ENCODE measurements at regions not wholly inside any gene's neighbourhood (a gene's known extent, or its start where the extent isn't known, plus 50 kb on each side); places are given as distances from the start of the nearest gene placed in this dataset.

DNA sequence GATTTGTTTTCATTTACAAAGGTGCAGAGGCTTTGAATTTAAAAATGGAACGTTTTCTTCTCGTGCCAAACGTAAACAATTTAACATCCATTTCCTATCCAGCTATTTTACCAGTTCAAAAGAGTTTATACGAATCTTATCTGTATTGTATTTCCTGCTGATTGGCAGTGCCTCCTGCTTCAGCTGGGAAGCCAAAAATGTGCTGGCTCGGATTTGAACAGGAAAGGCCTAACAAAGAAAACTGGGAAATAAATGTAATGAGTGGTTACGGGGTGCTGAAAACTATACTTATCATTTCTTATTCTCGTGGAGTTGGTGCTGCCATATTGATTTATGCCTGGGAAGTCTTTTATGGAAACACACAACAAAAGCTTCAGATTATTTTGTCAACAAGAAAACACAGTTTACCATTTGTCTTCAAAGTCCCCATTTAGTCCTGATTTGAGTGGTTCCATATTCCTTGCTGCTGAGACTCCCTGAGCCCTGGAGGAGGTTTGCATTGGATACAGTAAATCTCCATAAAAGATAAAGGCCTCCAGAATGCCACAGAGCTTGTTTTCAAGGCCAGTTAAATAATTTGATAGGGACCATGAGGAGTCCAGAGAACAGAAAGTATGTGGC lies 507.4 kb downstream of the RASEF start:
- no peaks in the 10 kb centered on the region for H3K36me3 ChIP-seq (ENCODE audit: insufficient read depth)
- no peak overlapping the region for H3K4me3 ChIP-seq (ENCODE audit: low read depth, low read length)
- no peaks in the 10 kb centered on the region for H3K4me1 ChIP-seq (ENCODE audit: insufficient read depth)
- peak; percentile 64 for DNase-seq (ENCODE audit: extremely low spot score)
- WGBS: 18% methylated on average over 7 of the region's 7 CpGs
- H3K27ac ChIP-seq (ENCODE audit: low read depth): no peak overlapping the region

DNA sequence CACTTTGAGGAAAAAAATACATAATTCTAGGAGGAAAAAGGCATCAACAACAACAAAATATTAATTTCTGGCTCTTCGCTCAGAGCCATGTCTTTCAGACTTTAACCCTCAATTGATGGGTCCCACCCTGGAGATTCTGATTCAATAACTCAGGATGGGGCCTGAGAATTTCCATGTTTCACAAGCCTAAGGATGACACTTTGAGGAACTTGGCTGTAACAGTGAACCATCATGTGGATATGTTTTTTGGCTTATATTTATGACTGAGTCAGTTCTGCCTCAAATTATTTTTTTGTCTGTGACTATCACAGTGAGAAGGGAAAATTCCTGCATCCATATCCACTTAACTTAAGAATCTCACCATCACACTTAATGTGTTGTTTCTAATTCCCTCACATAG lies 504.6 kb downstream of the RASEF start:
- H3K4me1 ChIP-seq (ENCODE audit: insufficient read depth): no peaks in the 10 kb centered on the region
- DNase-seq (ENCODE audit: extremely low spot score): no peak
- H3K36me3 ChIP-seq (ENCODE audit: insufficient read depth): no peaks in the 10 kb centered on the region
- no peak overlapping the region for H3K4me3 ChIP-seq (ENCODE audit: low read depth, low read length)
- no peak overlapping the region for H3K27ac ChIP-seq (ENCODE audit: low read depth)
- WGBS: 92% methylated on average over 1 of the region's 1 CpG

- no peak for DNase-seq (ENCODE audit: extremely low spot score)
- no peaks in the 10 kb centered on the region for H3K36me3 ChIP-seq (ENCODE audit: insufficient read depth)
- WGBS: 85% methylated on average over 9 of the region's 9 CpGs
- H3K4me3 ChIP-seq (ENCODE audit: low read depth, low read length): no peak overlapping the region
- H3K27ac ChIP-seq (ENCODE audit: low read depth): no peak overlapping the region
- H3K4me1 ChIP-seq (ENCODE audit: insufficient read depth): no peaks in the 10 kb centered on the region
Measured at GRCh38 chr9:82558855-82559630, 503.9 kb downstream of the RASEF start.

- WGBS: 97% methylated on average over 1 of the region's 1 CpG
- DNase-seq (ENCODE audit: extremely low spot score): no peak
- Histone ChIP-seq H3K4me3 (ENCODE audit: low read depth, low read length) (no peak overlapping the region), H3K27ac (ENCODE audit: low read depth) (no peak overlapping the region), H3K36me3 (ENCODE audit: insufficient read depth) (no peaks in the 10 kb centered on the region), H3K4me1 (ENCODE audit: insufficient read depth) (no peaks in the 10 kb centered on the region)
Measured at GRCh38 chr9:82560036-82560435, 502.9 kb downstream of the RASEF start.

DNA sequence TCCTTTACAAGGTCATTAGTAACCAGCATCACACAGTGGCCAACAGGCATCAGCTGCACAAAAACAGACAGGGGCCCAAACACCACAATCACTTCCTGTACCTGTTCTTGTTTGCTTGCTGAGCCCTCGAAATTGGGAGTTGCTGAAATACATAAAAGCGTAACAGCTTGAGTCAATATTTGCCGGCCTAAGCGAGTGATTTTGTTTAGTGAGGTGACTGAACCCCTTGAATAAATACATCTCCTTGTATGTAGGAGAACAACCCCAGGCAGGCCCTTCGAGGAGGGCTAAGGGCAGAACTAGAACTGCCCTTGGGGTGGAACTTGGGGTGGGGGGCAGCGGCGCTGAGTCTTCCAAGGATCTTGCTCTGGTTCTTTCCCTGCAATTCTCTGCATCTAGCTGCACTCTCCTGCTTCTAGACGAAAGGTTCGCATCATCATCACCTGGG lies 502.5 kb downstream of the RASEF start:
- Histone ChIP-seq H3K27ac (ENCODE audit: low read depth) (no peak overlapping the region), H3K36me3 (ENCODE audit: insufficient read depth) (no peaks in the 10 kb centered on the region), H3K4me3 (ENCODE audit: low read depth, low read length) (no peak overlapping the region), H3K4me1 (ENCODE audit: insufficient read depth) (no peaks in the 10 kb centered on the region)
- peak; percentile 53 for DNase-seq (ENCODE audit: extremely low spot score)
- WGBS: 85% methylated on average over 9 of the region's 9 CpGs

DNA sequence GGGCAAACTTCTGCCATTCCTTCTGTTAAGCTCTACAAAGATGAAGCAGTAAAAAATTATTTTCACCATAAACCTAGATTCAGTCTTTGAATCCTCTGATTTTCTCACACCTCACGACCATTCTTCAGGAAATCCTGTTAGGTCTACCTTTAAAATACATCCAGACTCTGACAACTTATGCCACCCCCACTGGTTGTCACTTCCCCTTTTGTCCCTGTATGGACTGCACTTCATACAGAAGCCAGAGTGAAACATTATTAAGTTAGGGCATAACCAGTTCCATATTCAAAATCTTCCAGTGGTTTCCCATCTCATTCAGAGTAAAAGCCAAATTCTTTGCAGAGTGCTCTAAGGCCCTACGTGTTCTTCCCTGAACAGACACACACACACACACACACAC lies 499.8 kb downstream of the RASEF start:
- H3K4me1 ChIP-seq (ENCODE audit: insufficient read depth): no peaks in the 10 kb centered on the region
- DNase-seq (ENCODE audit: extremely low spot score): no peak
- H3K4me3 ChIP-seq (ENCODE audit: low read depth, low read length): no peak overlapping the region
- no peak overlapping the region for H3K27ac ChIP-seq (ENCODE audit: low read depth)
- H3K36me3 ChIP-seq (ENCODE audit: insufficient read depth): peaks cover 1% of the 10 kb centered on the region
- 89% methylated on average over 2 of the region's 2 CpGs for WGBS

GRCh38 chr9:82563841-82564240 lies 499.1 kb downstream of the RASEF start:
- H3K4me3 ChIP-seq (ENCODE audit: low read depth, low read length): no peak overlapping the region
- no peak for DNase-seq (ENCODE audit: extremely low spot score)
- 94% methylated on average over 2 of the region's 2 CpGs for WGBS
- no peaks in the 10 kb centered on the region for H3K4me1 ChIP-seq (ENCODE audit: insufficient read depth)
- no peak overlapping the region for H3K27ac ChIP-seq (ENCODE audit: low read depth)
- H3K36me3 ChIP-seq (ENCODE audit: insufficient read depth): peaks cover 1% of the 10 kb centered on the region

DNA sequence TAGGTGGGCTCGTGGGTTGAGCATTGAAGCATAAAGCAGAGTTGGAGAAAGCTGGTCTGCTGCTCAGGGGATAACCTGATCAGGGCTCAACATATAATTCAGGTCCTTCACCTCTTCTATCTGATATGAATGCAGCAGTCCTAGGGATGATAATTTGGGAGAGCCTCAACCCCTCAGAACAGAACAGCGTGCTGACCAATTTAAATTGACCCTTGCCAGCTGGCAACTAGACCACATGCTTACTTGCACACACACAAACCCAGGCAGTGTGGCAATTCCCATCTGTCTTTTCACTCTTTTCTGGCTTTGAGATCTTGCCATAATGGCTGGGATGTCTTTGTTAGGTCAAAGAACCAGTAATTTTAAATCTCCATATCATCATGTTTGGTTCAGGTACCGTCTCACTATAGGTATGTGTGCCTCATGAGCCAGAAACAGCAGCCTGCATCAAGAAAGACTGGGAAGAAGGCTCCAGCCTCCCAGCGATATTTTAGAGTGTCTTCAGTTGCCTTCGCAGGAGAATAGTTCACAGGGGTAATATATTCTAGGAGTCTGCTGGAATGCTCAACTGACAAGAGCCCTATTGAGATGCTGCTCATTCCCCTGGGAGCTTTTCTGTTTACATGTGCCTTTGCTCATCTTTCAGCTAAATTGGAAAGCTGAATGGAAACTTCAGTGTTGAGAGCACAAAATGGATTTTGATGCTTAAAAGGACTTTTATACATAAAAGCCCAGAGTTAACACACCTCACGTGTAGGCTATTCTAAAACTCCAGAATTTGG lies 497.6 kb downstream of the RASEF start:
- peaks cover 1% of the 10 kb centered on the region for H3K36me3 ChIP-seq (ENCODE audit: insufficient read depth)

GRCh38 chr9:82567953-82568352 lies 495.0 kb downstream of the RASEF start:
- DNase-seq (ENCODE audit: extremely low spot score): no peak
- WGBS: 84% methylated on average over 3 of the region's 3 CpGs

More for the DNA sequence above, 497.6 kb downstream of the RASEF start:
- no peaks in the 10 kb centered on the region for H3K4me1 ChIP-seq (ENCODE audit: insufficient read depth)
- WGBS: 63% methylated on average over 6 of the region's 6 CpGs
- H3K4me3 ChIP-seq (ENCODE audit: low read depth, low read length): no peak overlapping the region
- no peak overlapping the region for H3K27ac ChIP-seq (ENCODE audit: low read depth)
- DNase-seq (ENCODE audit: extremely low spot score): no peak

GRCh38 chr9:82570226-82570625 lies 492.7 kb downstream of the RASEF start:
- no peak overlapping the region for H3K27ac ChIP-seq (ENCODE audit: low read depth)
- H3K4me1 ChIP-seq (ENCODE audit: insufficient read depth): no peaks in the 10 kb centered on the region
- peaks cover 1% of the 10 kb centered on the region for H3K36me3 ChIP-seq (ENCODE audit: insufficient read depth)
- DNase-seq (ENCODE audit: extremely low spot score): no peak
- H3K4me3 ChIP-seq (ENCODE audit: low read depth, low read length): no peak overlapping the region

More at GRCh38 chr9:82567953-82568352, 495.0 kb downstream of the RASEF start:
- no peak overlapping the region for H3K27ac ChIP-seq (ENCODE audit: low read depth)
- H3K4me1 ChIP-seq (ENCODE audit: insufficient read depth): no peaks in the 10 kb centered on the region
- no peak overlapping the region for H3K4me3 ChIP-seq (ENCODE audit: low read depth, low read length)
- H3K36me3 ChIP-seq (ENCODE audit: insufficient read depth): peaks cover 1% of the 10 kb centered on the region

DNA sequence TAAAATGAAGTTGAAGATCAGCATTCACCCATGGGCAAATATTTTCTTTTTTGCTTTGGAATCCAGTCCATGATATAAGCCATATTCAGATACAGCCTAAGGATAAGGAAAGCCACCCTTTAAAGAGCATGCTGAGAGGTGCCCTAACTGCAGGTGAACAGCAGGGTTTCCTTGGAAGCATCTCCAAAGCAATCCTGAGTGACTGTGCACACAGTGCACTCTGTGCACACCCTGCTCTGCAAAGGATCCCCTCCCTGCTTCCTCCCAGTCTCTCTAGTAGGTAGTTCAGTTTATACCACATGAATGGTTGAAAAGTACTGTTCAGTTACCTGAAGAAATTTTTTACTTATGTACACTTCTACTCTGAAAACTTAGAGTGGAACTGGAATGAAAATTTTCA lies 491.4 kb downstream of the RASEF start:
- no peak overlapping the region for H3K27ac ChIP-seq (ENCODE audit: low read depth)
- H3K4me1 ChIP-seq (ENCODE audit: insufficient read depth): no peaks in the 10 kb centered on the region
- H3K36me3 ChIP-seq (ENCODE audit: insufficient read depth): peaks cover 1% of the 10 kb centered on the region
- no peak overlapping the region for H3K4me3 ChIP-seq (ENCODE audit: low read depth, low read length)
- no peak for DNase-seq (ENCODE audit: extremely low spot score)

DNA sequence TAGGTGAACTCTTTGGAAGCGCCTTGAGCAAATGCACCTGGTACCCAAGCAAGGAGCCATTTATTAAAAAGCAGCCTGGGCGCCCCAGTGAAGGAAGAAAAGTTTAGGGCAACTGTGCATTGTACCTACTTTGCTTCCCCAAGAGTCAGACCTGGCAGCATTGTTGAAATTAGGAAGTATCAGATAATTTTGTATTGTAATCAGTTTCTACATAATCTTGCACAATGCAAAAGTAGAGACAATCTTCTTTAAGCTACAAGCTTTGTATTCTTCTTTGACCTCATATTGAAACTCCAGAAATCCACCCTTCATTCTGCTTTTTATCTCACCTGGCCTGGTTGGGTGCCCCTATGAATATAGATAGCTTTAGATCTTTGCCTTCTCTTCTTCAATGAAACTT lies 490.8 kb downstream of the RASEF start:
- Histone ChIP-seq H3K4me3 (ENCODE audit: low read depth, low read length) (no peak overlapping the region), H3K27ac (ENCODE audit: low read depth) (no peak overlapping the region), H3K4me1 (ENCODE audit: insufficient read depth) (no peaks in the 10 kb centered on the region), H3K36me3 (ENCODE audit: insufficient read depth) (peaks cover under 1% of the 10 kb centered on the region)
- WGBS: 90% methylated on average over 2 of the region's 2 CpGs
- no peak for DNase-seq (ENCODE audit: extremely low spot score)

- Histone ChIP-seq H3K27ac (ENCODE audit: low read depth) (no peak overlapping the region), H3K4me3 (ENCODE audit: low read depth, low read length) (no peak overlapping the region), H3K36me3 (ENCODE audit: insufficient read depth) (no peaks in the 10 kb centered on the region), H3K4me1 (ENCODE audit: insufficient read depth) (no peaks in the 10 kb centered on the region)
- no peak for DNase-seq (ENCODE audit: extremely low spot score)
Measured at GRCh38 chr9:82574911-82575310, 488.0 kb downstream of the RASEF start.

DNA sequence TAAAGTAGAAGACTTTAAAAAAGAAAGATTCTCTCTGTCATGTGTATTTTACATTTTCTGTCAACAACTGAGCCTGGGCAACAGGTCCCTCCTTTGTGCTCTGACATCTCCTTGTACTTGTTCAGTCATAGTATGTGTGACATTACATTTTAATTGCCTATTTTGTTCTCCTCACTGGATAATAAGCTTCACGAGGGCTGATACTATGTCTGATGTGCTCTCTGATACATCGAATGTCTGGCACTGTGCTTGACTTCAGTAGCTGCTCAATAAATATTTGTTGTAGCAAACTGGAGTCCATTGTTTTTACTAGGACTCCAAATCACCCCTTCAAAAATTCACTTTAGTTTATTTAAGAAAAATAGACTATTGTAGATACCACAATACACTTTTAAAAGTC lies 482.0 kb downstream of the RASEF start:
- 87% methylated on average over 2 of the region's 2 CpGs for WGBS

More for the DNA sequence above, 482.0 kb downstream of the RASEF start:
- Histone ChIP-seq H3K4me3 (ENCODE audit: low read depth, low read length) (no peak overlapping the region), H3K27ac (ENCODE audit: low read depth) (no peak overlapping the region), H3K4me1 (ENCODE audit: insufficient read depth) (no peaks in the 10 kb centered on the region), H3K36me3 (ENCODE audit: insufficient read depth) (no peaks in the 10 kb centered on the region)
- DNase-seq (ENCODE audit: extremely low spot score): no peak
